ENCODE measurements at regions not wholly inside any gene's neighbourhood (a gene's known extent, or its start where the extent isn't known, plus 50 kb on each side); places are given as distances from the start of the nearest gene placed in this dataset.

GRCh38 chr4:144463236-144463635 is 182.7 kb upstream of the HHIP start:
- ChIA-PET POLR2A (ENCODE audit: unreplicated experiment) (no interaction called here), CTCF (no interaction called here)
- H3F3A ChIP-seq (ENCODE audit: insufficient read depth, low read depth) = no peaks in the 10 kb centered on the region
- no peaks in the 10 kb centered on the region for H3K36me3 ChIP-seq (ENCODE audit: low read depth)
- H3K9me2 ChIP-seq (ENCODE audit: insufficient read depth) = no peaks in the 10 kb centered on the region
- H3K4me3 ChIP-seq = no peak overlapping the region
- no peak overlapping the region for H3K27ac ChIP-seq
- H3K4me1 ChIP-seq (replicated peaks; ENCODE audit: insufficient read depth) = no peaks in the 10 kb centered on the region
- BruUV-seq (replicated peaks) = no TSS peak
- no peaks in the 10 kb centered on the region for H3K79me2 ChIP-seq (ENCODE audit: low read depth)
- H3K4me2 ChIP-seq = no peak overlapping the region
- no peak for DNase-seq
- H3K27me3 ChIP-seq (ENCODE audit: insufficient read depth, low read depth) = no peaks in the 10 kb centered on the region
- TF ChIP-seq CTCF (conservative IDR thresholded peaks at IDR 0.05) (no peak), EZH2 (IDR thresholded peaks at IDR 0.05; ENCODE audit: low read depth) (no peak)
- intact Hi-C loops (cut with micrococcal nuclease; ENCODE audit: unreplicated experiment) = no loop called here
- no peak overlapping the region for H2AFZ ChIP-seq
- no peaks in the 10 kb centered on the region for H4K20me1 ChIP-seq (ENCODE audit: insufficient read depth)
- H3K9me3 ChIP-seq (ENCODE audit: insufficient read depth, low read depth) = no peaks in the 10 kb centered on the region

DNA sequence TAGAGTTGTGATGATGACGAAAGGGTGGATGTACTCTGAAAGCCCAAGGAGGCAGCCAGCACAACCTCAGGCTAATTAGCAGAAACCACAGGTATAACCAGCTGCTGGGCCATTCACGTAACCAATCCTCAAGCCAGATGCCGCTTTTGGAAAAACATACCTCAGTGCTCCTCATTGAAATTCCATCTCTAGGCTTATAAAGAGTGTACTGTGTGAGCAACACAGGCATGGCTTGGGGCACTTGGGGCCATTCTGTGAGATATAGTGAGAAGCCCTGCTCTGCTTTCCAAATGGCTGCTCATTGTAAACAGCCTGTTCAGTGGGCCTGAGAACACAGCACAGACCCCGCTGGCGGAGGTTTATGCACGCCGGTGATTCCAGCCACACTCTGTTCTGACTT is 182.1 kb upstream of the HHIP start:
- DNase-seq = no peak
- Histone ChIP-seq H3K27me3 (ENCODE audit: insufficient read depth, low read depth) (no peaks in the 10 kb centered on the region), H3K27ac (no peak overlapping the region), H2AFZ (no peak overlapping the region), H3F3A (ENCODE audit: insufficient read depth, low read depth) (no peaks in the 10 kb centered on the region), H3K4me2 (no peak overlapping the region), H3K36me3 (ENCODE audit: low read depth) (no peaks in the 10 kb centered on the region), H3K4me3 (no peak overlapping the region), H4K20me1 (ENCODE audit: insufficient read depth) (no peaks in the 10 kb centered on the region), H3K4me1 (replicated peaks; ENCODE audit: insufficient read depth) (no peaks in the 10 kb centered on the region), H3K79me2 (ENCODE audit: low read depth) (no peaks in the 10 kb centered on the region), H3K9me2 (ENCODE audit: insufficient read depth) (no peaks in the 10 kb centered on the region), H3K9me3 (ENCODE audit: insufficient read depth, low read depth) (no peaks in the 10 kb centered on the region)
- CTCF ChIA-PET = no interaction called here
- BruUV-seq (replicated peaks) = no TSS peak
- intact Hi-C loops (cut with micrococcal nuclease; ENCODE audit: unreplicated experiment) = no loop called here
- POLR2A ChIA-PET (ENCODE audit: unreplicated experiment) = no interaction called here
- no peak for TF ChIP-seq EZH2 (IDR thresholded peaks at IDR 0.05; ENCODE audit: low read depth)
- TF ChIP-seq CTCF (conservative IDR thresholded peaks at IDR 0.05) = no peak

- Histone ChIP-seq H3K27ac (no peak overlapping the region), H4K20me1 (ENCODE audit: insufficient read depth) (no peaks in the 10 kb centered on the region), H3K27me3 (ENCODE audit: insufficient read depth, low read depth) (no peaks in the 10 kb centered on the region), H3K79me2 (ENCODE audit: low read depth) (no peaks in the 10 kb centered on the region), H3K9me2 (ENCODE audit: insufficient read depth) (no peaks in the 10 kb centered on the region), H3K4me2 (no peak overlapping the region), H3K4me3 (no peak overlapping the region), H3K36me3 (ENCODE audit: low read depth) (no peaks in the 10 kb centered on the region), H3K4me1 (replicated peaks; ENCODE audit: insufficient read depth) (no peaks in the 10 kb centered on the region), H2AFZ (no peak overlapping the region), H3K9me3 (ENCODE audit: insufficient read depth, low read depth) (no peaks in the 10 kb centered on the region), H3F3A (ENCODE audit: insufficient read depth, low read depth) (no peaks in the 10 kb centered on the region)
- TF ChIP-seq EZH2 (IDR thresholded peaks at IDR 0.05; ENCODE audit: low read depth) (no peak), CTCF (conservative IDR thresholded peaks at IDR 0.05) (no peak)
- BruUV-seq (replicated peaks) = no TSS peak
- ChIA-PET POLR2A (ENCODE audit: unreplicated experiment) (no interaction called here), CTCF (no interaction called here)
- DNase-seq = no peak
- intact Hi-C loops (cut with micrococcal nuclease; ENCODE audit: unreplicated experiment) = no loop called here
Observed at GRCh38 chr4:144465546-144465945, 180.4 kb upstream of the HHIP start.
